ENCODE measurements at regions not wholly inside any gene's neighbourhood (a gene's known extent, or its start where the extent isn't known, plus 50 kb on each side); places are given as distances from the start of the nearest gene placed in this dataset.

DNA sequence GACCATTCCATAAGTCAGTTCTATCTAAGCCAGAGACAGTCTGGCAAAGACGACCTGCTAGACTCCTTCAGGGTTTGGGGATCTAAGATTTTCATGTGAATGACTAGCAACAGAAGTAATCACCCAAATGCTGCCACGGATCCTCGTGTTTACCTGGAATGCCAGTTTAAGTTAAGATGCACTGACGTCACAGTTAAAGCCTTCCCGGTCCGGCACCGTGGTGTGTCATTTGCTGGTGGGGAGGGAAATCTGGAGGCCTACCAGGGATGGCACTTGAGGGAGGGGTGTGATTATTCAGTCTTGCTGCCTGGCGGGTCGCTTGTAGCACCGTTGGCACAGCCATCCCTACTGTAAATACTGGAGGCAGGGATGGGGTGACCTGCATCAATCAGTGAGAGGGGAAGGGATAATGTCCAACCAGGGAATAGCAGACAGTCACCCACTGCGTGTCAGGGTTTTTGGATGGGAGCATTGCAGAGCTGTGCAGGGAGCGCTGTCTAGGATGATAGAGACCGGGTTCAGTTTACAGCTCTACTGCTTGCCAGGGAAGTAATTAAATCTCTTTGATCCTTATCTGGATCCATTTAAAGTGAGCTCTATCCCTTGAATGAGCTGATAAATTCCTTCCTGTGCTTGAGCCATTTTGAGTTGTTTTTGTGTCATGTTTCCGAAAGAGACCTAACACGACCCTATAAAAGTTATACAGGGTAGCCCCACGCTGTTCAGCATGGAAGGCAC, 764.7 kb upstream of the EEF2KMT start:
- WGBS, 2 experiments (ENCODE audit: low coverage in 1 of 2, low lambda C conversion rate in 2 of 2, missing lambda C conversion rate in 2 of 2): 11 to 13% methylated on average over 16 of the region's 16 CpGs
- Histone ChIP-seq H3K36me3 (ENCODE audit: low read depth) (no peaks in the 10 kb centered on the region), H3K27me3 (replicated peaks; ENCODE audit: insufficient read depth) (no peaks in the 10 kb centered on the region), H3K9me3 (ENCODE audit: low read depth) (no peaks in the 10 kb centered on the region), H3F3A (ENCODE audit: insufficient read depth) (no peaks in the 10 kb centered on the region), H2AFZ (no peak overlapping the region), H3K4me3 (no peak overlapping the region), H3K4me2 (ENCODE audit: unreplicated experiment) (no peak overlapping the region), H4K20me1 (ENCODE audit: insufficient read depth) (no peaks in the 10 kb centered on the region), H3K79me2 (ENCODE audit: insufficient read depth) (no peaks in the 10 kb centered on the region), H3K27ac (no peak overlapping the region), H3K4me1 (ENCODE audit: insufficient read depth) (no peaks in the 10 kb centered on the region), H3K9ac (no peak overlapping the region), H3K9me2 (ENCODE audit: insufficient read depth) (no peaks in the 10 kb centered on the region)
- no peak for DNase-seq
- TF ChIP-seq EZH2 (IDR thresholded peaks at IDR 0.05; ENCODE audit: insufficient read depth, poor library complexity, severe bottlenecking) (no peak), EZH2phosphoT487 (IDR thresholded peaks at IDR 0.05; ENCODE audit: insufficient read depth, low read depth) (no peak)
- in situ Hi-C loops (cut with MboI): no loop called here

DNA sequence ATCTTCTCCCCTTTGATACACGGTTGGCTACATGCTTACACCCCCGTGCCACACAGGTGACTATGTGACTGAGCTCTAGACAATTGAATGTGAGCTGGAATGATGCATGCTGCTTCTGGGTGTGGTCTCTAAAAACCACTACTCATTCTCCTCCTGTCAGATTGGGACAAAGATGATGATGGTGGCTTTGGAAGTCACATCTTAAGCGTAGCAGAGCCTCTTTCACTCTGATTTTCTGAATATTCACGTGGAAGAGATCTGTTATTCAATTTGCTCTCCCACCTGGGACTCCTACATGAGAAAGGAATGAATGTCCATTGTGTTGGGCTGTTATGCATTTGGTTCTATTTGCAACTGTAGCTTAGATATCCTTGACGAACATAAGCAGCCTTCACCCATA, 763.6 kb upstream of the EEF2KMT start:
- no peaks in the 10 kb centered on the region for H3K79me2 ChIP-seq (ENCODE audit: insufficient read depth)
- in situ Hi-C loops (cut with MboI): no loop called here
- no peak overlapping the region for H2AFZ ChIP-seq
- no peaks in the 10 kb centered on the region for H3K9me3 ChIP-seq (ENCODE audit: low read depth)
- H3K4me1 ChIP-seq (ENCODE audit: insufficient read depth): no peaks in the 10 kb centered on the region
- no peaks in the 10 kb centered on the region for H3F3A ChIP-seq (ENCODE audit: insufficient read depth)
- WGBS, 2 experiments (ENCODE audit: low coverage in 1 of 2, low lambda C conversion rate in 2 of 2, missing lambda C conversion rate in 2 of 2): 6% methylated on average over 5 of the region's 5 CpGs
- H3K36me3 ChIP-seq (ENCODE audit: low read depth): no peaks in the 10 kb centered on the region
- no peaks in the 10 kb centered on the region for H3K27me3 ChIP-seq (replicated peaks; ENCODE audit: insufficient read depth)
- no peak for TF ChIP-seq EZH2phosphoT487 (IDR thresholded peaks at IDR 0.05; ENCODE audit: insufficient read depth, low read depth)
- TF ChIP-seq EZH2 (IDR thresholded peaks at IDR 0.05; ENCODE audit: insufficient read depth, poor library complexity, severe bottlenecking): no peak
- DNase-seq: no peak
- H3K4me2 ChIP-seq (ENCODE audit: unreplicated experiment): no peak overlapping the region
- no peaks in the 10 kb centered on the region for H3K9me2 ChIP-seq (ENCODE audit: insufficient read depth)
- no peak overlapping the region for H3K9ac ChIP-seq
- H4K20me1 ChIP-seq (ENCODE audit: insufficient read depth): no peaks in the 10 kb centered on the region
- no peak overlapping the region for H3K27ac ChIP-seq
- no peak overlapping the region for H3K4me3 ChIP-seq

DNA sequence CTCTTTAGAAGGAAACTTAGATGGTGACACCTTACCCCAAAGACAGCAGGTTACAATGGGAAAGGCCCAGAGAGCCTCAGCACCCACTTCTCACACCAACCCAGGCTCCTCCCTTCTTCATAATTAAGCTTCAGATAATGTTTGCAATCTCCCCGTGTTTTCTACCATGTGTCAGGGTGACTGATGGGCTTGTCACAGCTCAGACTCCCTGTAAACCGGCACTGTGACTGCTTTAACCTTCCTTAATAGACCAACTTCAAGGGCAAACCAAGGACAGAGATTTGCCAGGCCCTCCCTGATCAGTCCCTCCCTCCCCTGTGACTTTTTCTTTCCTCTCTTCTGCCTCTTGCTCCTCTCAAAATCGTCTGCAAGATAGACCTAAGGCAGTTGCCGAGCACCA, 760.6 kb upstream of the EEF2KMT start:
- Histone ChIP-seq H3K9me3 (ENCODE audit: low read depth) (no peaks in the 10 kb centered on the region), H3K4me1 (ENCODE audit: insufficient read depth) (no peaks in the 10 kb centered on the region), H3K27ac (no peak overlapping the region), H3K4me3 (no peak overlapping the region), H3K36me3 (ENCODE audit: low read depth) (no peaks in the 10 kb centered on the region), H3K79me2 (ENCODE audit: insufficient read depth) (no peaks in the 10 kb centered on the region), H3K27me3 (replicated peaks; ENCODE audit: insufficient read depth) (no peaks in the 10 kb centered on the region), H3K9me2 (ENCODE audit: insufficient read depth) (no peaks in the 10 kb centered on the region), H3K9ac (no peak overlapping the region), H4K20me1 (ENCODE audit: insufficient read depth) (no peaks in the 10 kb centered on the region), H2AFZ (no peak overlapping the region), H3F3A (ENCODE audit: insufficient read depth) (no peaks in the 10 kb centered on the region), H3K4me2 (ENCODE audit: unreplicated experiment) (no peak overlapping the region)
- TF ChIP-seq EZH2phosphoT487 (IDR thresholded peaks at IDR 0.05; ENCODE audit: insufficient read depth, low read depth) (no peak), EZH2 (IDR thresholded peaks at IDR 0.05; ENCODE audit: insufficient read depth, poor library complexity, severe bottlenecking) (no peak)
- 1% methylated on average over 4 of the region's 4 CpGs for WGBS, 2 experiments (ENCODE audit: low coverage in 1 of 2, low lambda C conversion rate in 2 of 2, missing lambda C conversion rate in 2 of 2)
- in situ Hi-C loops (cut with MboI): no loop called here
- no peak for DNase-seq

DNA sequence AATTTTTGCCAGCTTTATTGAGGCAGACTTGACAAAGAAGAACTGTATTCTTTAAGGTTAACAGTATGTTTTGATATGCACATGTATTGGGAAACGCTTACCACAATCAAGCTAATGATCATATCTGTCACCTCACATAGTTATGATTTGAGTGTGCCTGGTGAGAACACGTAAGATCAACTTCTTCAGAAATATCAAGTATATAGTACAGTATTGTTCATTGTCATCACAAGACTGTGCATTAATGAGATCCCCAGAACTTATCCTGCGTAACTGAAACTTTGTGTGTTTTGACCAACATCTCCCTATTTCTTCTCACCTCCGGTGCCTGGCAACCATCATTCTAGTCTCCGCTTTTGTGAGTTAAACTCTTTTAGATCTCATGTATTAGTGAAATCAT, 756.4 kb upstream of the EEF2KMT start:
- Histone ChIP-seq H3K27me3 (replicated peaks; ENCODE audit: insufficient read depth) (no peaks in the 10 kb centered on the region), H4K20me1 (ENCODE audit: insufficient read depth) (no peaks in the 10 kb centered on the region), H3F3A (ENCODE audit: insufficient read depth) (no peaks in the 10 kb centered on the region), H3K9me2 (ENCODE audit: insufficient read depth) (no peaks in the 10 kb centered on the region), H3K4me2 (ENCODE audit: unreplicated experiment) (no peak overlapping the region), H3K79me2 (ENCODE audit: insufficient read depth) (no peaks in the 10 kb centered on the region), H3K4me3 (no peak overlapping the region), H3K9me3 (ENCODE audit: low read depth) (no peaks in the 10 kb centered on the region), H2AFZ (no peak overlapping the region), H3K27ac (no peak overlapping the region), H3K9ac (no peak overlapping the region), H3K4me1 (ENCODE audit: insufficient read depth) (no peaks in the 10 kb centered on the region), H3K36me3 (ENCODE audit: low read depth) (no peaks in the 10 kb centered on the region)
- no peak for DNase-seq
- TF ChIP-seq EZH2 (IDR thresholded peaks at IDR 0.05; ENCODE audit: insufficient read depth, poor library complexity, severe bottlenecking) (no peak), EZH2phosphoT487 (IDR thresholded peaks at IDR 0.05; ENCODE audit: insufficient read depth, low read depth) (no peak)
- 33 to 42% methylated on average over 5 of the region's 5 CpGs for WGBS, 2 experiments (ENCODE audit: low coverage in 1 of 2, low lambda C conversion rate in 2 of 2, missing lambda C conversion rate in 2 of 2)
- in situ Hi-C loops (cut with MboI): no loop called here

Data from GM23248 (cell line).